LNCAP (cell line): ENCODE measurements at regions not wholly inside any gene's neighbourhood (a gene's known extent, or its start where the extent isn't known, plus 50 kb on each side); places are given as distances from the start of the nearest gene placed in this dataset.

Source experiments
- TF ChIP-seq, protein P1 (sequence below): fragments of 450-650 bp; IDR thresholded peaks from 2 replicates; pipeline ENCODE4 v1.5.1; 2017; ENCODE audit warnings: mild to moderate bottlenecking

DNA sequence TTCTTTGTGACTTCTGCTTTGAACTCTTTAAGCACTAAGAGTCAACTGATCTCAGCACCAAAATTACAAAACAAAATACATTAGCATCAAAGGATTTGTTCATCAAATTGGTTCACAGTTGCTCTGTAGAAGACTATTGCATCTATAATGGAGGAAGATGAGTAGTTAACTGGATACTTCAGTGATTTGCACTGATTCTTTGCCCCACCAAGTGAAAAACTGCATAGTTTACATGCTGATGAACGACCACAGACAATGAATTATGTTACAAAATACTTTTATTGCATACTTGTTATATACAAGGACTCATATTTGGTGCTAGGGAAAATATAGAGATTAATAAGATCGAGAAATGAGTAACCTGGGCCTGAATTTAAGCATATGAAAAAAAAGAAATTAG lies 107.2 kb downstream of the SCG2 start:
- TF ChIP-seq, protein P1, sequence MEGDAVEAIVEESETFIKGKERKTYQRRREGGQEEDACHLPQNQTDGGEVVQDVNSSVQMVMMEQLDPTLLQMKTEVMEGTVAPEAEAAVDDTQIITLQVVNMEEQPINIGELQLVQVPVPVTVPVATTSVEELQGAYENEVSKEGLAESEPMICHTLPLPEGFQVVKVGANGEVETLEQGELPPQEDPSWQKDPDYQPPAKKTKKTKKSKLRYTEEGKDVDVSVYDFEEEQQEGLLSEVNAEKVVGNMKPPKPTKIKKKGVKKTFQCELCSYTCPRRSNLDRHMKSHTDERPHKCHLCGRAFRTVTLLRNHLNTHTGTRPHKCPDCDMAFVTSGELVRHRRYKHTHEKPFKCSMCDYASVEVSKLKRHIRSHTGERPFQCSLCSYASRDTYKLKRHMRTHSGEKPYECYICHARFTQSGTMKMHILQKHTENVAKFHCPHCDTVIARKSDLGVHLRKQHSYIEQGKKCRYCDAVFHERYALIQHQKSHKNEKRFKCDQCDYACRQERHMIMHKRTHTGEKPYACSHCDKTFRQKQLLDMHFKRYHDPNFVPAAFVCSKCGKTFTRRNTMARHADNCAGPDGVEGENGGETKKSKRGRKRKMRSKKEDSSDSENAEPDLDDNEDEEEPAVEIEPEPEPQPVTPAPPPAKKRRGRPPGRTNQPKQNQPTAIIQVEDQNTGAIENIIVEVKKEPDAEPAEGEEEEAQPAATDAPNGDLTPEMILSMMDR, result no peak

DNA sequence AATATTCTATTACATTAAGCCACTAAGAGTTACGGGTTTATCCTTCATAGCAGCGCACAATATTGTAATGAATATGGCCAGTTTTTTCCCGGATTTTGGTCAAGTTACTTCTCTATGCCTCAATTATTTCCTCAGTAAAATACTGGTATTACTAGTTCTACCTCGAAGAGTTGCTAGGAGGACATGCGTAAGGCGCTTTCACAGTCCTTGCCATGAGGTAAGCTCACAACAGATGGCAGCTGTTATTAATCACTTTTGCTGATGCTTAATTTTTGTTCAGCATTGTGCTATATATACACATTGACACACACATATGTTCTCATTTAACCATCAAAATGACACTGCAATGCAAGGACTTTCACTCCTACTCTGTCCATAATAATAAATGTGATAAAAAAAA lies 101.5 kb downstream of the SCG2 start:
- TF ChIP-seq, protein P1, result no peak

DNA sequence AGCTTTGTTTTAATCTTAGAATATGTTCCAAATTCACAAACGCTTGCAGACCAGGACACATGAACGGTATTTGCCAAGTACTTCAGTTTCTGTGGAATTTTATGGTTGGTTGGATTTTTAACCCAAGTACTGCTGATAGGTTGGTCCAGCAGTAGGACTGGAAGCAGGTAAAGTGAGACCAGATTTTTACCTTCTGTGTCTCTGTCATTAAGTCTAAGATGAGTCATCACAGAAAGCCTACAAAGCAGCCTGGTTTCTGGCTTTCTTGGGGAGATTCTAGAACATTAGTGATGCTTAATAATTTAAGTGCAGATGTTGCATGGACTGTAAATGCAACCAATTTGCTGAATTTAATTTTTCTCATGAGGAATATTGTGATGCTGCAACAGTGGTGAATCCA lies 100.5 kb downstream of the SCG2 start:
- TF ChIP-seq, protein P1, result no peak

DNA sequence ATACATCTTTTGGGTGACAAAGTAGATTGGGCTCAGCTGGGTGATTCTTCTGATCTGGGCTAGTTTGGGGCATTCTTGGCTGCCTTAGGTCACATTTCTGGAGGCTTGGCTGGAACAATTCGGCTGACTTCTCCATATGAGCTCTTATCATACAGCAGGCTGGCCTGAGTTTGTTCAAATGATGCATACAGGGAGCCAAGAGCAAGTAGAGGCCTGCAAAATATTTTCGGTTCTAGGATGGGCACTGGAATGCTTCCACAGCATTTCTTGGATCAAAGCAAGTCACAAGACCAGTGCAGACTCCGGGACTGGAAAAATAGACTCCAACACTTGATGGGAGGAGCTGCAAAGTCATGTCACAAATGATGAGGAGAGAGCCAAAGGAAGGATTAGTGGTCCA lies 98.4 kb downstream of the SCG2 start:
- TF ChIP-seq, protein P1, result no peak

DNA sequence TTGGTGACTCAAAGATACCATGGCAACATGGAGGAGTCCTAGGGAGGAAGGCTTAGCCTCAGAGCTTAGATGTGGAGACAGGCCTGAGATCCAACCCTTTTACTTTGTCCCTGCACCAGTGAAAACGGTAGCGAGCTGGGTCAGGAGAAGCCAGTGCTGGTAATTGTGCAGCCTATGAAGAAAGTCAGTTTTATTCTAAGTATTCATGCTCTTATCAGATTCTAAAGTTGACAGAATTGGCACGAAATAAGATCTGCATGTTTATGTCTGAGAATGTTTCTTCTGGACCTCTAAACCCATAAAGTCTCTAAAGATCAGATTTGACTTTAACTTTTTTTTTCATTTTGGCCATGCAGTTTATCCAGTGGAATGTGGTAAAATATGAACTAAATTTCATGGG lies 93.8 kb downstream of the SCG2 start:
- TF ChIP-seq, protein P1, result no peak

DNA sequence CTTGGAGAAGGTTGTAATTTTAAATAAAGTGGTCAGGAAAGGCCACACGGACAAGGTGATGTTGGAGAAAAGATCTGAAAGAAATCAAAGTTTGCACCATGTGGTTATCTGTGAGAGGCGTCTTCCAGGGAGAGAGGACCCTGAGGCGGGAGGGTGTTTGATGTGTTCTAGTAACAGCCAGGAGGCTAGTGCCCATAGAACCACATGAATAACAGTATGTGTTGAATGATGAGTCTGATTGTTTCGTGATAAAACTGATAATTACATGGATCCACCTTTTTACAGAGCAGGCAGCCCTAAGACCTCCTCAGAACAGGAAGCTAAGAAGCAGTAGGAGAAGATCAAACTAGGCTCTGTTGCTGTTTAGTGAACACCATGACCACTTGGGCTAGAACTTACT lies 91.4 kb downstream of the SCG2 start:
- TF ChIP-seq, protein P1, result no peak

DNA sequence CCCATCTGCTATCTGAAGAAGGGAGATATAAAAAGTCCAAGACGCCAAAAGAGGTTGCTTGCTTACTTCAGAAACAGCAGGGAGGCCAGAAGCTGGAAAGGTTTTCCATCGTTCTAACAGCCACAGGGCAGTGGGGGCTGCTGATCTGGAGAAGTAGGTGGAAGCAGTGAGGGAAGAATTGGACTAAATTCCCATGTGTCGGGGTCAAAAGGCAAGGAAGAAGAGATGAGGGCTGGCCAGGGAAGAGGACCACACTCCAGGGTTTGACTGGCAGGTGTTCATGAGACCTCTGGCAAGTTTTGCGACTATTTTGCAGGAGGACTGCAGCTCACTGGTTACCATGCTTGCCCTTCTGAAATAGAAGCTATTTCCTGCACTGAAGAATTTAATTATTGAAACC lies 91.0 kb downstream of the SCG2 start:
- TF ChIP-seq, protein P1, result no peak

DNA sequence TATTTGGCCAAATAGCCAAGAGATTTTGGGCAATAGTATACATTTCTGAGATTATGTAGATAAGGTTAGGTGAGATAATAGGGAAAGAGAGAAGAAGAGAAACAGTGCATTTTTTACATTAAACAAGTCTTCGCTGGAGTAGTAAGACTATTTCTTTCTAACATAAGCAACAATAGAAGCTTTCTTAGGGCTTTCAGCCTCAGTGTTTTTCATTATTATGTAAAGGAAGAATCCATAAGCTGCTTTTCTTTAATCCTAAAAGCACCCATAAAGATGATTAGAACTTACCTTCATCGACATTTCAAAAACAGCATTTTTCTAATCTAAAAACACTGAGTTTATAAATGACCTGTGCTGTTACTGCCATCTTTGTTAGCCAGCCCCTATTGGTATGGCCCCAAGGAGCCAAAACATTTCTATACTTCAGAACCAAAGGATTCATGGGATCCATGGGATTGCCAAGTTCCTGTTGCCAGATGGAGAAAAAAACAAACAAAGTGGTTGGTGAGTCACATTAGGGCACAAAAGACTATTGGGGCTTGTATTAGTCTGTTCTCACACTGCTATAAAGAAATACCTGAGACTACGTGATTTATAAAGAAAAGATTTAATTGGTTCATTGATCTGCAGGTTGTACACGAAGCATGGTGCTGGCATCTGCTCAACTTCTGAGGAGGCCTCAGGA lies 88.2 kb downstream of the SCG2 start:
- TF ChIP-seq, protein P1, result no peak
